ENCODE measurements at regions not wholly inside any gene's neighbourhood (a gene's known extent, or its start where the extent isn't known, plus 50 kb on each side); places are given as distances from the start of the nearest gene placed in this dataset.

- Histone ChIP-seq H3K27ac (ENCODE audit: low read length) (no peak overlapping the region), H3K4me3 (ENCODE audit: low read depth in 2 of 2, low read length in 2 of 2) (no peak overlapping the region), H3K9me3 (ENCODE audit: control insufficient read depth, insufficient read depth, low read depth, low read length) (no peaks in the 10 kb centered on the region), H3K36me3 (ENCODE audit: control insufficient read depth, insufficient read depth, low read length) (no peaks in the 10 kb centered on the region), H3K27me3 (ENCODE audit: control insufficient read depth, insufficient read depth, low read length) (peaks cover 4% of the 10 kb centered on the region; the same call in 1 of the 2 replicates), H3K4me1 (ENCODE audit: control insufficient read depth, insufficient read depth, low read length) (no peaks in the 10 kb centered on the region)
- no TSS peak for BruUV-seq (replicated peaks)
- TF ChIP-seq POLR2AphosphoS5 (IDR thresholded peaks at IDR 0.05; ENCODE audit: low read depth, low read length) (no peak), REST (IDR thresholded peaks at IDR 0.05; ENCODE audit: insufficient read depth in 1 of 2, low read depth in 2 of 2, low read length in 1 of 2) (no peak), TCF7L2 (IDR thresholded peaks at IDR 0.05; ENCODE audit: low read depth, low read length) (no peak), SIN3A (IDR thresholded peaks at IDR 0.05; ENCODE audit: borderline replicate concordance, insufficient read depth, low read depth, low read length) (no peak)
- TF ChIP-seq, protein P1, sequence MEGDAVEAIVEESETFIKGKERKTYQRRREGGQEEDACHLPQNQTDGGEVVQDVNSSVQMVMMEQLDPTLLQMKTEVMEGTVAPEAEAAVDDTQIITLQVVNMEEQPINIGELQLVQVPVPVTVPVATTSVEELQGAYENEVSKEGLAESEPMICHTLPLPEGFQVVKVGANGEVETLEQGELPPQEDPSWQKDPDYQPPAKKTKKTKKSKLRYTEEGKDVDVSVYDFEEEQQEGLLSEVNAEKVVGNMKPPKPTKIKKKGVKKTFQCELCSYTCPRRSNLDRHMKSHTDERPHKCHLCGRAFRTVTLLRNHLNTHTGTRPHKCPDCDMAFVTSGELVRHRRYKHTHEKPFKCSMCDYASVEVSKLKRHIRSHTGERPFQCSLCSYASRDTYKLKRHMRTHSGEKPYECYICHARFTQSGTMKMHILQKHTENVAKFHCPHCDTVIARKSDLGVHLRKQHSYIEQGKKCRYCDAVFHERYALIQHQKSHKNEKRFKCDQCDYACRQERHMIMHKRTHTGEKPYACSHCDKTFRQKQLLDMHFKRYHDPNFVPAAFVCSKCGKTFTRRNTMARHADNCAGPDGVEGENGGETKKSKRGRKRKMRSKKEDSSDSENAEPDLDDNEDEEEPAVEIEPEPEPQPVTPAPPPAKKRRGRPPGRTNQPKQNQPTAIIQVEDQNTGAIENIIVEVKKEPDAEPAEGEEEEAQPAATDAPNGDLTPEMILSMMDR (IDR thresholded peaks at IDR 0.05), result no peak
- in situ Hi-C loops (cut with HindIII; ENCODE audit: low pct_unique_long_range_greater_than_20kb, low sequenced_read_pairs), result no loop called here
- no peak for DNase-seq (ENCODE audit: low read depth, low spot score)
- no peak for ATAC-seq
- intact Hi-C loops (cut with micrococcal nuclease; ENCODE audit: unreplicated experiment), result no loop called here
- CTCF ChIA-PET, result no interaction called here
- POLR2A ChIA-PET, result no interaction called here
These were observed 158.2 kb upstream of the MYCN start for GRCh38 chr2:15782009-15782751.

GRCh38 chr2:15782769-15783294 is 157.5 kb upstream of the MYCN start:
- DNase-seq (ENCODE audit: low read depth, low spot score) (no peak), ATAC-seq (no peak)
- TF ChIP-seq, protein P1 (IDR thresholded peaks at IDR 0.05), result no peak
- no peak for TF ChIP-seq POLR2AphosphoS5 (IDR thresholded peaks at IDR 0.05; ENCODE audit: low read depth, low read length)
- TF ChIP-seq REST (IDR thresholded peaks at IDR 0.05; ENCODE audit: insufficient read depth in 1 of 2, low read depth in 2 of 2, low read length in 1 of 2), result no peak
- no peak for TF ChIP-seq SIN3A (IDR thresholded peaks at IDR 0.05; ENCODE audit: borderline replicate concordance, insufficient read depth, low read depth, low read length)
- TF ChIP-seq TCF7L2 (IDR thresholded peaks at IDR 0.05; ENCODE audit: low read depth, low read length), result no peak
- no peak overlapping the region for H3K4me3 ChIP-seq (ENCODE audit: low read depth in 2 of 2, low read length in 2 of 2)
- no peaks in the 10 kb centered on the region for H3K4me1 ChIP-seq (ENCODE audit: control insufficient read depth, insufficient read depth, low read length)
- in situ Hi-C loops (cut with HindIII; ENCODE audit: low pct_unique_long_range_greater_than_20kb, low sequenced_read_pairs), result no loop called here
- BruUV-seq (replicated peaks), result no TSS peak
- ChIA-PET POLR2A (no interaction called here), CTCF (no interaction called here)
- no peaks in the 10 kb centered on the region for H3K9me3 ChIP-seq (ENCODE audit: control insufficient read depth, insufficient read depth, low read depth, low read length)
- H3K27ac ChIP-seq (ENCODE audit: low read length), result no peak overlapping the region
- intact Hi-C loops (cut with micrococcal nuclease; ENCODE audit: unreplicated experiment), result no loop called here
- H3K36me3 ChIP-seq (ENCODE audit: control insufficient read depth, insufficient read depth, low read length), result no peaks in the 10 kb centered on the region
- H3K27me3 ChIP-seq (ENCODE audit: control insufficient read depth, insufficient read depth, low read length), result peaks cover 4% of the 10 kb centered on the region; the same call in 1 of the 2 replicates
